Testis (tissue), 2 donors: ENCODE measurements at regions not wholly inside any gene's neighbourhood (a gene's known extent, or its start where the extent isn't known, plus 50 kb on each side); places are given as distances from the start of the nearest gene placed in this dataset.

Source experiments
- DNase-seq: peaks from one replicate; pipeline ENCODE4 v3.0.0-alpha.2; 2019
- H3K27ac ChIP-seq, 2 donors: fragments of 200-600 bp; sonication (generic); one replicate each; pipeline ENCODE4 v1.5.1; 2019
- H3K27me3 ChIP-seq: fragments of 200-600 bp; sonication (generic); one replicate; pipeline ENCODE4 v1.5.1; 2019
- H3K36me3 ChIP-seq: fragments of 200-600 bp; sonication (generic); one replicate; pipeline ENCODE4 v1.5.1; 2017; ENCODE audit warnings: low read depth; ENCODE audit errors: missing control alignments
- H3K4me1 ChIP-seq: fragments of 200-600 bp; sonication (generic); one replicate; pipeline ENCODE4 v1.5.1; 2019
- H3K4me3 ChIP-seq, 2 donors: fragments of 200-600 bp; sonication (generic); one replicate each; pipeline ENCODE4 v1.5.1; 2017 to 2019
- H3K9me3 ChIP-seq: fragments of 200-600 bp; sonication (generic); one replicate; pipeline ENCODE4 v1.5.1; 2017
- POLR2A ChIP-seq: fragments of 450-650 bp; IDR thresholded peaks from one replicate; pipeline ENCODE4 v1.6.1; 2017; ENCODE audit warnings: antibody characterized with exemption, mild to moderate bottlenecking, moderate library complexity
- WGBS, 2 donors: methylation state at CpG; one replicate each; pipeline ENCODE4 v1.1.5; 2018; 5-methylcytosine and 5-hydroxymethylcytosine counted together
- intact Hi-C: fragments of 100-400 bp; cut with DNase I; formaldehyde crosslinking; loops from one replicate; pipeline ENCODE4 v1.15.1; 2023; ENCODE audit warnings: low total_unique reads
- TF ChIP-seq, protein P1 (sequence below), 3 experiments: fragments of 450-650 bp in 2 of 3; fragments of 200-600 bp in 1 of 3; sonication (generic) in 1 of 3; IDR thresholded peaks; one replicate each; pipeline ENCODE4 v1.5.1; 2016 to 2019; ENCODE audit warnings: antibody characterized with exemption in 3 of 3, mild to moderate bottlenecking in 2 of 3, moderate library complexity in 1 of 3

DNA sequence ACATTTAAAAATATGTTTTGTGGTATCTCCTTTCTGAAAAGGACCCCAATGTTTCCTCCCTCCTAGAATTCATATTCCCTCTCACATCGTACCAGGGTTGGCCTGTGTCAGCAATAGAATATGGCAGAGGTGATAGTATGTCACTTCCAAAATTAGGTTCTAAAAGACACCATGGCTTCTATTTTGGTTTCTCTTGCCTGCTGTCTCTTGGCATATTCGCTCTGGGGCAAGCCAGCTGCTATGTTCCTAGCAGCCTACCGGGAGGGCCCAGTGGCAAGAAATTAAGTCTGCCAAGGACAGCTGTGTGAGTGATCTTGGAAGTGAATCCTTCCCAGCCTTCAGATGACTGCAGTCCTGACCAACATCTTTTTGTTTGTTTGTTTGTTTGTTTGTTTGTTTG lies 92.9 kb upstream of the PPM1J start:
- H3K4me3 ChIP-seq: no peak overlapping the region
- H3K4me1 ChIP-seq: no peaks in the 10 kb centered on the region
- H3K36me3 ChIP-seq: no peaks in the 10 kb centered on the region
- WGBS, 2 donors: 79 to 93% methylated on average over 3 of the region's 3 CpGs
- no peak overlapping the region for H3K27ac ChIP-seq
- intact Hi-C loops: no loop called here
- no peaks in the 10 kb centered on the region for H3K9me3 ChIP-seq
- no peak for DNase-seq
- H3K27me3 ChIP-seq: no peaks in the 10 kb centered on the region
- TF ChIP-seq, protein P1, sequence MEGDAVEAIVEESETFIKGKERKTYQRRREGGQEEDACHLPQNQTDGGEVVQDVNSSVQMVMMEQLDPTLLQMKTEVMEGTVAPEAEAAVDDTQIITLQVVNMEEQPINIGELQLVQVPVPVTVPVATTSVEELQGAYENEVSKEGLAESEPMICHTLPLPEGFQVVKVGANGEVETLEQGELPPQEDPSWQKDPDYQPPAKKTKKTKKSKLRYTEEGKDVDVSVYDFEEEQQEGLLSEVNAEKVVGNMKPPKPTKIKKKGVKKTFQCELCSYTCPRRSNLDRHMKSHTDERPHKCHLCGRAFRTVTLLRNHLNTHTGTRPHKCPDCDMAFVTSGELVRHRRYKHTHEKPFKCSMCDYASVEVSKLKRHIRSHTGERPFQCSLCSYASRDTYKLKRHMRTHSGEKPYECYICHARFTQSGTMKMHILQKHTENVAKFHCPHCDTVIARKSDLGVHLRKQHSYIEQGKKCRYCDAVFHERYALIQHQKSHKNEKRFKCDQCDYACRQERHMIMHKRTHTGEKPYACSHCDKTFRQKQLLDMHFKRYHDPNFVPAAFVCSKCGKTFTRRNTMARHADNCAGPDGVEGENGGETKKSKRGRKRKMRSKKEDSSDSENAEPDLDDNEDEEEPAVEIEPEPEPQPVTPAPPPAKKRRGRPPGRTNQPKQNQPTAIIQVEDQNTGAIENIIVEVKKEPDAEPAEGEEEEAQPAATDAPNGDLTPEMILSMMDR (IDR thresholded peaks at IDR 0.05): no peak
- TF ChIP-seq POLR2A: no peak

DNA sequence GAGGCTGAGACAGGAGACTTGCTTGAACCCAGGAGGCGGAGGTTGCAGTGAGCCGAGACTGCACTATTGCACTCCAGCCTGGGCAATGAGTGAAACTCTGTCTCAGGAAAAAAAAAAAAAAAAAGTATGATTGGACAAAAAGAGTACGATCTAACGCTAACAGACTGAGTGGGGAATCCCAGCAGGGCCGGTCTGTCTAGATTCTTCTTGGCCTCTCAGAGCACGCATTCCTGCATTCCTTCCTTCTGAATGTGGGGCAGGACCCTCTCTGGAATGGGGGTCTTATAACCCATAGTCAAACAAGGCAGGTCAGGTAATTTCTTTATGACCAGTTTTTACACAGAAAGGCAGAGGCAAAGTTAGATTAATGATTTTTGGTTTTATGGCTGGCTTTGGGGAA lies 92.0 kb upstream of the PPM1J start:
- Histone ChIP-seq H3K27ac (no peak overlapping the region), H3K9me3 (no peaks in the 10 kb centered on the region), H3K36me3 (no peaks in the 10 kb centered on the region), H3K4me1 (no peaks in the 10 kb centered on the region), H3K4me3 (no peak overlapping the region), H3K27me3 (no peaks in the 10 kb centered on the region)
- no peak for DNase-seq
- TF ChIP-seq POLR2A: no peak
- intact Hi-C loops: no loop called here
- 85 to 87% methylated on average over 6 of the region's 6 CpGs for WGBS, 2 donors

DNA sequence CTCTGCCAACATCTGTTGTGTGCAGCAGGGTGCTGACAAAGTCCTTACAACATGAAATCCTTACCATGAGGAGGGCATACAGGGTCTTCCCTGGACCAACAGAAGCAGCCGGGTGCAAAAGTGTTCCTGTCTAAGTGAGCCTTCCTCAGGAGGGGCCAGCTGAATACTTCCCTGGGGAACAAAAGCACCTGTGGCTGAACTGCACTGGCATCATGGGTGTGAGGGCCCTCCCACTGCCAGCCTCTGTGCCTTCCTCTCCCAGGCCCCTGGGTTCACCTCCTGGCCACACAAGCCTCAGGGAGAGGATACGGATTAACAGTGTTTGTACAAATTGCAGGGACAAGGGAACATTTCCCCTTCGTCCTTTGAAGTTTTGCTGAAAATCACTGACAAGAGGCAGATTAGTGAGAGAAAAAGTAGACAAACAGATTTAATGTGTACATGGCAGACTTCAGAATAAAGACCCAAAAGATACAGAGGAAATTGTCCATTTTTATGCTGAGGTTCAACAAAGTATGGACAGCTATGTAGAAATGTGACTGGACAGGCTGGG lies 91.0 kb upstream of the PPM1J start:
- 89 to 92% methylated on average over 3 of the region's 3 CpGs for WGBS, 2 donors
- H3K9me3 ChIP-seq: no peaks in the 10 kb centered on the region

DNA sequence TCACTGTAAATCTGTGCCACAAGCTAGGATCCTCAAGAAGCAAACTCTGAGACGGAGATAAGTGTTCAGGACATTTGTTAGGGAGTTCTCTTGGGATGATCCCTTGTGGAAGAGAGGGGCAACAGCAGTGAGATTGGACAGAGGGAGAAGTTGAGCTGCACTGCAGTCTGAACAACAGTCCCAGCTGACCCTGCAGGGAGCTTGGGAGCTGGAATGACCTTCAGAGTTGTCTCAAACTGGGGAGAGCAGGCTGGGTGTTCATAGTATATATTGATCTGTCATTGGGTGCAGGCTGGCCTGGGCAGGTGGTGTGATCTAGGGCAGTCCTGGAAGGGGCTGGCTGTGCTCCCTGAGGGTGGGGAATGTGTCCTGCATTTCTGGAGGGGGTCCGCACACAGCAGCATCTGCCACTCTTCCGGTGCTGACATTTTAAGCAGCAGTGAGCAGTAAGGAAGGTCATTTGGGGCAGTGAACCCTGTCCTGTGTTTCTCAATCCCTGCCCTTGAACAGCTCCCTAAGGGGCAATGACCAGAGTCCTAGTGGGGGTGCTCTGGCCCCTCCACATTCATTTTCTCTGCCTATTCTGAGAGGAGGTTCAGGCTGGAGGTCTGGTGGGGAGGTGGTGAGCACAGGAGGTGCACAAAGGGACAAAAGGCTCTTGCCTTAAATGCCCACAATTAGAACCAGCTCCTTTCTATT lies 90.2 kb upstream of the PPM1J start:
- H3K4me3 ChIP-seq: no peak overlapping the region
- H3K9me3 ChIP-seq: no peaks in the 10 kb centered on the region
- TF ChIP-seq, protein P1 (IDR thresholded peaks at IDR 0.05): no peak
- TF ChIP-seq POLR2A: no peak
- H3K27me3 ChIP-seq: no peaks in the 10 kb centered on the region
- intact Hi-C loops: no loop called here
- 79 to 80% methylated on average over 3 of the region's 3 CpGs for WGBS, 2 donors
- no peaks in the 10 kb centered on the region for H3K36me3 ChIP-seq
- no peak overlapping the region for H3K27ac ChIP-seq
- no peak for DNase-seq
- no peaks in the 10 kb centered on the region for H3K4me1 ChIP-seq

More for the DNA sequence above, 91.0 kb upstream of the PPM1J start:
- Histone ChIP-seq H3K4me3 (no peak overlapping the region), H3K27me3 (no peaks in the 10 kb centered on the region), H3K36me3 (no peaks in the 10 kb centered on the region), H3K27ac (no peak overlapping the region), H3K4me1 (no peaks in the 10 kb centered on the region)
- no peak for TF ChIP-seq POLR2A
- TF ChIP-seq, protein P1 (IDR thresholded peaks at IDR 0.05): no peak
- DNase-seq: no peak
- intact Hi-C loops: no loop called here

DNA sequence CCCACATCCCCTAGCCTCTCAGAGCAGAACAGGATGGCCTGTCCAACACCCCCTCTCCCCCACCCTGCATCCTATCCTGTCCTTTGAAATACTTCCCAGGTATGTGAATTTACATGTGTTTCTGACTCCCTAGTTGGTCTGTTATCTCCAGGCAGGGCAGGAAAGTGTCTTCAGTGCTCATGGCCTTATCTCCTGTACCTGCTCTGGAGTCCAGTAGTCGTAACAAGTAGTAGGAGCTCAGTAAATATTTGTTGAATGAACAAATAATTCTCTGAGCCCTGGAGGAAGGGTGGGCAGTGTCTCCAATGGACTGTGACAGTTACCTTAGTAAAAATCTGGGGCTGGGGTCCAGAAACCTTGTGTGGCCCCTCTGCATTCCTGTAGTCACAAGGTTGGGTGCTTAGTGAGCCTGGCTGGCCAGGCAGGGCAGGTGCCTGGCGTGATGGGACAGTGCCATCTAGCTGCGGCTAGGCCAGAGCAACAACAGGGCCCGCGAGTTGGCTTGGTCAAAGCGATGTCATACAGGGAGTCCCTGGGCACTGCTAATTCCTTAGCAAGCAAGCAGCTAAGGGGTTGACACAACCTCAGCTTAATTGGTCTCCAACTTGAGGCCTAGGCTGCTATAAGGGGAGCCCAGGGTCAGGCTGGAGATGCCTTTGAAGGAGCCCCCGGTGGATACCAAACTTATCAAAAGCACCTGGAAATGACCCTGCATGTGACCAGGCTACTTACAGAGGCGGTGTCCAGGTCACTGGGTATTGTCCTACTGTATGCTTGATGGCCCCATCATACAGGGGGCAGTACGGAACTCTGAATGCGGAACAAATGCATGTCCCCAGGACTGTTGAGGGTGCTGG lies 89.0 kb upstream of the PPM1J start:
- Histone ChIP-seq H3K9me3 (no peaks in the 10 kb centered on the region), H3K27me3 (no peaks in the 10 kb centered on the region), H3K27ac (no peak overlapping the region), H3K4me1 (no peaks in the 10 kb centered on the region), H3K4me3 (no peak overlapping the region), H3K36me3 (no peaks in the 10 kb centered on the region)
- TF ChIP-seq, protein P1 (IDR thresholded peaks at IDR 0.05): peak; percentile 32 to 77 (median 58)
- no peak for TF ChIP-seq POLR2A
- 66% methylated on average over 8 to 10 of the region's 10 CpGs for WGBS, 2 donors
- intact Hi-C loops: loop anchor here (5.0 kb wide), 1 partner anchor 87 kb away; the partner anchor contains the start of gene PPM1J
- DNase-seq: peak; percentile 87
